ENCODE measurements at regions not wholly inside any gene's neighbourhood (a gene's known extent, or its start where the extent isn't known, plus 50 kb on each side); places are given as distances from the start of the nearest gene placed in this dataset.
"Not testable (repeated sequence)": the region's sequence is repeated elsewhere in the genome, so short reads cannot be mapped to it uniquely, and the experiment has no call there.

- peak; percentile 7 to 80 (median 35) for DNase-seq
Observed at GRCh38 chr14:106661561-106661960, 1135.2 kb downstream of the TMEM121 start.

DNA sequence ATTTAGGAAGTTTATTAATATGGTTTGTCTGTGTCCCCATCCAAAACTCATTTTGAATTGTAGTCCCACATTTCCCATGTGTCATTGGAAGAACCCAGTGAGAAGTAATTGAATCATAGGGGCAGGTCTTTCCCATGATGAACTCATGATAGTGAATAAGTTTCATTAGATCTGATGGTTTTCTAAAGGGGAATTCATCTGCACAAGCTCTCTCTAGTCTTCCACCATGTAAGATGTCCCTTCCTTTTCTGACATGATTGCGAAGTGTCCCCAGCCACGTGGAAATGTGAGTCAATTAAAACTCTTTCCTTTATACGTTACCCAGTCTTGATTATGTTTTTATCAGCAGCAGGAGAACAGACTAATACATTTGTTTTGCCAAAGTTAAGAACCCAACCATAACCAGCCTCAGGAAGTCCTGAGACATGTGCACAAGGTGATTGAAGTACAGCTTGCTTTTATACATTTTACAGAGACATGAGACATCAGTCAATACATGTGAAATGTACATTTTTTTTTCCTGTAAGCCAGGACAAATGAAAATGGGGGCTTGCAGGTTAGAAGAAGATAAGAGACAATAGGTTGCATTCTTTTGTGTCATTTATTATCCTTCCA, 1136.7 kb downstream of the TMEM121 start:
- no peak for DNase-seq

- DNase-seq: not testable (repeated sequence)
Observed at GRCh38 chr14:106663805-106664410, 1137.5 kb downstream of the TMEM121 start.

DNA sequence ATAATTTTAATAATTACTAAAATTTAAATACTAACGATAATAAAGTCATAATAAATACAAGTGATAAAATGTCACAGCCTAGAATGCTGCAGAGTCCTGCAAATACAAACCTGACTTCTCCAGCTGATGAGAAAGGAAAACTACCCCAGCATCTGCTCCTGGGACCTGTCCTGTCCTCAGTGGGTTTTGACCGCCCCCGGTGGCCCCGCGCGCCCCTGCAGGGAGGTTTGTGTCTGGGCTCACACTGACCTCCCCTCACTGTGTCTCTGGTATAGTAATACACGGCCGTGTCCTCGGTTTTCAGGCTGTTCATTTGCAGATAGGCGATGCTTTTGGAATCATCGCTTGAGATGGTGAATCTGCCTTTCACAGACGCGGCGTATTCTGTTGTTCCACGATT, 1139.4 kb downstream of the TMEM121 start:
- DNase-seq: no peak

- no peak for DNase-seq
Observed at GRCh38 chr14:106666341-106666740, 1140.0 kb downstream of the TMEM121 start.

GRCh38 chr14:106670011-106670410, 1143.6 kb downstream of the TMEM121 start:
- DNase-seq: peak in 1 of 3 experiments; percentile 17

- not testable (repeated sequence) for DNase-seq
Observed at GRCh38 chr14:106674093-106674492, 1147.7 kb downstream of the TMEM121 start.

DNA sequence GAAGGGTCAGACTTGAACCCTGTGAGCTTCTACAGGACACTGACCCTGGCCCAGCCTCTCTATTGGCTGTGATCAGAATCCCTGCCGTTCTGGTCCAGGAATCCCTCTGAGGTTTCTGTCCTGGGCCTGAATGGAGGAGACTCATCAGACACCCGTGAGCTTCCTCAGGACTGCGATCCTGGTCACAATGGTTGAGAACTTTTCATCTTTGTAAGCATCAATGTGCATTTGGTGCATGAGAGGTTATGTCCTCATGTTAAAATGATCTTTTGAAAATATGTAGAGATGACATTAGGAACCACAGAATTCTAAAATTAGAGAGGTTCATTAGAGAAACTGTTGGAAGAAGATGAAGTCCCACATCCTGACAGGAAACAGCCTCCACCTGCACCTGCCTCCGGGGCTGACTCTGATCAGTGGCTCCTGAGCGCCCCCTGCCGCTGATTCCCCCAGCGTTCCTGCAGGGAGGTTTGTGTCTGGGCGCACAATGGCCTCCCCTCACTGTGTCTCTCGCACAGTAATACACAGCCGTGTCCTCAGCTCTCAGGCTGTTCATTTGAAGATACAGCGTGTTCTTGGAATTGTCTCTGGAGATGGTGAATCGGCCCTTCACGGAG, 1148.2 kb downstream of the TMEM121 start:
- not testable (repeated sequence) for DNase-seq

- DNase-seq: not testable (repeated sequence)
Observed at GRCh38 chr14:106675716-106676115, 1149.3 kb downstream of the TMEM121 start.

GRCh38 chr14:106679776-106680175, 1153.4 kb downstream of the TMEM121 start:
- DNase-seq: no peak

DNA sequence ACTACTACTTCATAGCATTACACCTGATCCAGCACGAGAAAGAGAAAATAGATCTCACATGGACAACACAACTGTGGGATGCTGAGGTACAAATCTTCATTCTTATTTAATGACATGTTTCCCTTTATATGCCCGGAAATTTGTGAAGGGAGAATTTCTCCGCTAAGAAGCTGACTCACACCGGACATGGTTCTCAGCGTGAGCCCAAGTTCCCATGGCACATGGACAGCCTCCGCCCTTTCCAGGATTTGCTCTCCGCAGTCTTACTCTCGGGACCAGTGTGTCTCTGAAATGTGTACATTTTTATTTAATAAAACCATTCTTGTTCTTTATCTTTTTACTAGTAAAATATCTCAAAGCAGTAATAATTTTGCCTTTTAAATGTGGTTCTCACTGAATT, 1154.8 kb downstream of the TMEM121 start:
- DNase-seq: no peak

GRCh38 chr14:106681568-106681967, 1155.2 kb downstream of the TMEM121 start:
- DNase-seq: no peak

DNA sequence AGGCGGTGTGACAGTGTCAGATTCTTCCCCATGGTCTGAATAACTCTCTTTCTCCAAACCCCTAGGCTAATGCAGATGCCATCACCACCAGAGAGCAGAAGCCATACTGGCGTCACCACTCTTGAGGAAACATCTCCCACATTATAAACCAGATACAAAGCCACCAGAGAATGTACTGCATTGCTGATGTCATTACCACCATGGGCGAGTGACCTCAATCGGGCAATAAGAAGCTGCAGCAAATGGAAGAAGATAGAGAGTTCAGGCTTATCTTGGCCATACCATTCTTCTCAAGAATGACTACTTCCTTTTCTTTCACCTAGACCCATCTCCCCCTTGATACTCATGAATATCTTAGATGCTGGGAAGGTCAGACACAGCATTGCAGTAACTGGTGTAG, 1157.2 kb downstream of the TMEM121 start:
- no peak for DNase-seq

DNA sequence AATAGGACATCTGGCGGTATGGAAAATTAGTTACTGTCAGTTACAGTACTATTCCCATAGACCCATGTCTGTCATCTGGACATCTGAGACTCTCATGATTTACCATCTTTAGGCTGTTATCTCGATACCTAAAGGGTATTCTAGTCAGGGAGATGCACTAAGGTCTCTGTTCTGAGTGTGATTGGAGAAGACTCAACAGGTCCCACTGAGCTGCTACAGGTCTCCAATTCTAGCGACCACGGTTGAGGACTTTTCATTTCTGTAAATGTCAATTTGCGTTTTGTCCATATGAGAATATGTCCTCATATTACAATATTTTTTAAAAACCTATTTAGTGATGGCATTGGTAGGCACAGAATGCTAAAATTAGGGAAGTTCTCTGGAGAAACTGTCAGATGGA, 1160.2 kb downstream of the TMEM121 start:
- no peak for DNase-seq

GRCh38 chr14:106690333-106690891, 1164.0 kb downstream of the TMEM121 start:
- no peak for DNase-seq

DNA sequence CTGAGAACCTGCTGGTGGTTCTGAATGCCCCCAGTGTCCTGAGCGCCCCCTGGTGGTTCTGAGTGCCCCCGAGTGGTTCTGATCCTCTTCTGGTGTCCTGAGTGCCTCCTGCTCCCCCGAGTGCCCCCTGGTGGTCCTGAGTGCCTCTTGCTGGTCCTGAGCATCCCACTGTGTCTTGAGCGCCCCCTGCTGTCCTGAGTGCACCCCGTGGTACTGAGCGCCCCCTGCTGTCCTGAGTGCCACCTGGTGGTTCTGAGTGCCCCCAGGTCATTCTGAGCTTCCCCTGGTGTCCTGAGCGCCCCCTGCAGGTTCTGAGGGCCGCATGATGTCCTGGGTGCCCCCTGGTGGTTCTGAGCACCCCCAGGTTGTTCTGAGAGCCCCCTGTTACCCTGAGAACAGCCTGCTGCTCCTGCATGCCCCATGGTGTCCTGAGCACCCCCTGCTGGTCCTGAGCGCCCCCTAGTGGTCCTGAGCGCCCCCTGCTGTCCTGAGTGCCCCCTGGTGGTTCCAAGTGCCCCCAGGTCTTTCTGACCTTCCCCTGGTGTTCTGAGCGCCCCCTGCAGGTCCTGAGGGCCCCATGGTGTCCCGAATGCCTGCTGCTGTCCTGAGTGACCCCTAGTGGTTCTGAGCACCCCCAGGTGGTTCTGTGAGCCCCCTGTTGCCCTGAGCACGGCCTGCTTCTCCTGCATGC, 1165.4 kb downstream of the TMEM121 start:
- DNase-seq: no peak

DNA sequence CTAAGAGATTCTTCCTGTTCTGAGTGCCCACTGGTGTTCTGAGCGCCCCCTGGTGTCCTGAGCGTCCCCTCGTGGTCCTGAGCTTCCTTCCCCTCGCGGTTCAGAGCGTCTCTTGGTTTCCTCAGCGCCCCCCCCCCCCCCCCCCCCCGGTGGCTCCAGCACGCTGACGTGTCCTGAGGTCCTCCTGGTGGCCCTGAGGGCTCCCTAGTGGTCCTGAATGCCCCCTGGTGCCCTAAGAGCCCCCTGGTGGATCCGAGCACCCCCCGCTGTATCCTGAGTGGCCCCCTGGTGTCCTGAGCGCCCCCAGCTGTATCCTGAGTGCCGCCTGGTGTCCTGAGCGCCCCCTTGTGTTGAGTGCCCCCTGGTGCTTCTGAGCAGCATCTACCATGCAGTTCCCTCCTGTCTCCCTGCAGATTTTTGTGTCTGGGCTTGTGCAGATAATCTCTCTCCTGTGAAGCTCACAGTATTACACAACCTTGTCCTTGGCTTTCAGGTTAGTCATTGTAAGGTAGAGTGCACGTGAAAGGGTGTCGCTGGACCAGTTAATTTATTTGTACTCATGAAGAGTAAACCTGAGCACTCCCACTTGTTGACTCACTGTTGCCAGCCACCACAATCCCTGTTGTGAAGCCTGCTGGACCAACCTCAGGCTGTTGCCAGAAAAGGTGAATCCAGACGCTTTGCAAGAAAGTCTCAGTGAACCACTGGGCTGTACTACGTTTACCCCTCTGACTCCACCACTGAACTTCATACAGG, 1168.4 kb downstream of the TMEM121 start:
- peak in 1 of 3 experiments; percentile 41 for DNase-seq

GRCh38 chr14:106698620-106699267, 1172.4 kb downstream of the TMEM121 start:
- not testable (repeated sequence) for DNase-seq

DNA sequence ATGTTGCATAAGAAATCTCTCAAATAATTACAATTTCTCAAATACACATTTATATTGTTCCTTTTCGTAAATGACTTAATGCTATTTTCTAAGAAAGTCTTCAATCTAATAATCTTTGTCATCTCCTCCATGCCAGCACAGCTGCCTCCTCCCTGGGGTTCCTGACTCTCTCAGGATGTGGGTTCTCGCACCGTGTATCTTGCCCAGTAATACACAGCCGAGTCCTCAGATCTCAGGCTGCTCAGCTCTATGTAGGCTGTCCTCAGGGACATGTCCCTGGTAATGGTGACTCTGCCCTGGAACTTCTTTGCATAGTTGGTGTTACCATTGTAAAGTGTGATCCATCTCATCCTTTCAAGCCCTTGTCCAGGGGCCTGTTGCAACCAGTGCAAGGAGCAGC, 1177.3 kb downstream of the TMEM121 start:
- not testable (repeated sequence) for DNase-seq

DNA sequence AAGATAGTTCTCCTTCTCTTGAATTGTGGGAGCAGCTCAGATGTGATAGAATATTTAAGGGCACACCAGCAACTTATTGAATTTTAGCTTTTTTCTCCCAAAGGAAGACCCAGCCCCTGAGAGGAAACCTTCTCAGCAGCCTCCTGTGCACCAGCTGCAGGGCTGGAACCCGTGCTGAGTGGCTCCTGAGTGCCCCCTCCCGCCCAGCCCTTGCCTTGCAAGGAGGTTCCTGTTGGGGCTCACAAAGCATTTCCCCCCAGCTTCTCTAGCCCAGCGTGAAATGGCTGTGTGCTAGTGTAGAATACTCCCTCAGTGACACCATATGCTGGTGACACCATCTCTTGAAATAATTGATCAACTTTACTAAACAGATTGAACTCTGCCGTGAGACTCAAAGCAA, 1180.1 kb downstream of the TMEM121 start:
- DNase-seq: not testable (repeated sequence)

GRCh38 chr14:106710187-106710586, 1183.8 kb downstream of the TMEM121 start:
- DNase-seq: not testable (repeated sequence)

GRCh38 chr14:106712513-106712912, 1186.1 kb downstream of the TMEM121 start:
- not testable (repeated sequence) for DNase-seq
